Astrocyte of the cerebellum (primary cell): ENCODE measurements at regions not wholly inside any gene's neighbourhood (a gene's known extent, or its start where the extent isn't known, plus 50 kb on each side); places are given as distances from the start of the nearest gene placed in this dataset.

Experiments used
- DNase-seq: peaks from one replicate; pipeline ENCODE4 v3.0.0-alpha.2; 2011; ENCODE audit warnings: low read depth
- H3K4me3 ChIP-seq: 2 replicates; pipeline ENCODE4 v1.5.1; 2011; ENCODE audit warnings: mild to moderate bottlenecking, low read depth, low read length, moderate library complexity
- CTCF ChIP-seq: IDR thresholded peaks from 2 replicates; pipeline ENCODE4 v1.5.1; 2012; ENCODE audit warnings: low read length, low read depth, moderate library complexity, mild to moderate bottlenecking; ENCODE audit errors: missing control alignments
- in situ Hi-C: cut with HindIII; loops from 2 replicates; pipeline ENCODE4 v1.10.0; 2017; ENCODE audit warnings: low sequenced_read_pairs

GRCh38 chr20:12435268-12435667 is 517.6 kb downstream of the BTBD3 start:
- no peak for TF ChIP-seq CTCF
- DNase-seq = no peak
- in situ Hi-C loops = no loop called here
- no peak overlapping the region for H3K4me3 ChIP-seq

GRCh38 chr20:12453711-12454110 is 536.0 kb downstream of the BTBD3 start:
- no peak for TF ChIP-seq CTCF
- no peak overlapping the region for H3K4me3 ChIP-seq
- in situ Hi-C loops = no loop called here
- no peak for DNase-seq

GRCh38 chr20:12455148-12455547 is 537.5 kb downstream of the BTBD3 start:
- no peak overlapping the region for H3K4me3 ChIP-seq
- no peak for DNase-seq
- in situ Hi-C loops = no loop called here
- no peak for TF ChIP-seq CTCF

- DNase-seq = no peak
- H3K4me3 ChIP-seq = no peak overlapping the region
- no peak for TF ChIP-seq CTCF
- in situ Hi-C loops = no loop called here
These were observed 540.5 kb downstream of the BTBD3 start for GRCh38 chr20:12458241-12458640.

- no peak for DNase-seq
- H3K4me3 ChIP-seq = no peak overlapping the region
- in situ Hi-C loops = no loop called here
- no peak for TF ChIP-seq CTCF
These were observed 544.7 kb upstream of the SPTLC3 start for GRCh38 chr20:12464036-12464435.

GRCh38 chr20:12466915-12467314 is 541.9 kb upstream of the SPTLC3 start:
- no peak for DNase-seq
- in situ Hi-C loops = no loop called here
- no peak overlapping the region for H3K4me3 ChIP-seq
- TF ChIP-seq CTCF = no peak

- no peak for DNase-seq
- no peak for TF ChIP-seq CTCF
- in situ Hi-C loops = no loop called here
- H3K4me3 ChIP-seq = no peak overlapping the region
These were observed 541.0 kb upstream of the SPTLC3 start for GRCh38 chr20:12467758-12468157.
